RKO (cell line): ENCODE measurements at regions not wholly inside any gene's neighbourhood (a gene's known extent, or its start where the extent isn't known, plus 50 kb on each side); places are given as distances from the start of the nearest gene placed in this dataset.

ENCODE experiments used
- DNase-seq: peaks from one replicate; pipeline ENCODE4 v3.0.0-alpha.2; 2016; ENCODE audit warnings: low spot score

GRCh38 chr3:94990952-94991705 is 928.3 kb downstream of the NSUN3 start:
- peak; percentile 11 for DNase-seq

GRCh38 chr3:94996743-94997142 is 933.9 kb downstream of the NSUN3 start:
- DNase-seq, result no peak

- no peak for DNase-seq
Observed at GRCh38 chr3:95002438-95003046, 939.7 kb downstream of the NSUN3 start.

- DNase-seq, result no peak
Observed at GRCh38 chr3:95028688-95029087, 965.8 kb downstream of the NSUN3 start.

GRCh38 chr3:95029644-95030043 is 966.8 kb downstream of the NSUN3 start:
- DNase-seq, result no peak

- DNase-seq, result no peak
Observed at GRCh38 chr3:95036526-95037021, 973.7 kb downstream of the NSUN3 start.

GRCh38 chr3:95037097-95037496 is 974.2 kb downstream of the NSUN3 start:
- no peak for DNase-seq

GRCh38 chr3:95037927-95038326 is 975.1 kb downstream of the NSUN3 start:
- no peak for DNase-seq

GRCh38 chr3:95044101-95044500 is 981.2 kb downstream of the NSUN3 start:
- DNase-seq, result no peak

GRCh38 chr3:95048564-95048963 is 985.7 kb downstream of the NSUN3 start:
- DNase-seq, result no peak

- DNase-seq, result no peak
Observed at GRCh38 chr3:95049841-95050240, 987.0 kb downstream of the NSUN3 start.

GRCh38 chr3:95055288-95055687 is 992.4 kb downstream of the NSUN3 start:
- no peak for DNase-seq

- no peak for DNase-seq
Observed at GRCh38 chr3:95082191-95082590, 1019.3 kb downstream of the NSUN3 start.

- no peak for DNase-seq
Observed at GRCh38 chr3:95084738-95085137, 1021.9 kb downstream of the NSUN3 start.

- no peak for DNase-seq
Observed at GRCh38 chr3:95088464-95088863, 1025.6 kb downstream of the NSUN3 start.

- DNase-seq, result no peak
Observed at GRCh38 chr3:95097493-95097892, 1034.6 kb downstream of the NSUN3 start.

GRCh38 chr3:95120921-95121320 is 1058.1 kb downstream of the NSUN3 start:
- DNase-seq, result no peak

GRCh38 chr3:95123104-95123503 is 1060.2 kb downstream of the NSUN3 start:
- no peak for DNase-seq

GRCh38 chr3:95134693-95135413 is 1072.0 kb downstream of the NSUN3 start:
- DNase-seq, result no peak

- DNase-seq, result no peak
Observed at GRCh38 chr3:95148107-95148506, 1085.2 kb downstream of the NSUN3 start.

GRCh38 chr3:95151590-95151989 is 1088.7 kb downstream of the NSUN3 start:
- DNase-seq, result no peak

GRCh38 chr3:95154766-95155165 is 1091.9 kb downstream of the NSUN3 start:
- no peak for DNase-seq

GRCh38 chr3:95162794-95163193 is 1099.9 kb downstream of the NSUN3 start:
- DNase-seq, result no peak
